PFSK-1 (cell line): ENCODE measurements at regions not wholly inside any gene's neighbourhood (a gene's known extent, or its start where the extent isn't known, plus 50 kb on each side); places are given as distances from the start of the nearest gene placed in this dataset.

Experiments
- FOXP2 ChIP-seq: optimal IDR thresholded peaks from 2 replicates; pipeline ENCODE3; 2011; ENCODE audit warnings: borderline replicate concordance, control low read depth, inconsistent platforms; ENCODE audit not compliant: insufficient read depth; ENCODE audit errors: extremely low read length, extremely low read depth
- POLR2AphosphoS5 ChIP-seq: IDR thresholded peaks from 2 replicates; pipeline ENCODE4 v1.6.1; 2012; ENCODE audit warnings: low read depth, mild to moderate bottlenecking, control low read depth, low read length, moderate library complexity
- REST ChIP-seq, 2 experiments: IDR thresholded peaks; 2 replicates each; pipeline versions ENCODE4 v1.6.1 to v1.8.0; 2011 to 2012; ENCODE audit warnings: low read depth in 2 of 2, low read length in 2 of 2, control low read depth in 1 of 2, inconsistent platforms in 1 of 2, mild to moderate bottlenecking in 1 of 2, moderate library complexity in 1 of 2; ENCODE audit not compliant: insufficient read depth in 1 of 2
- SIN3A ChIP-seq: IDR thresholded peaks from 2 replicates; pipeline ENCODE4 v1.6.1; 2012; ENCODE audit warnings: mild to moderate bottlenecking, low read length, moderate library complexity, borderline replicate concordance; ENCODE audit not compliant: insufficient read depth
- TAF1 ChIP-seq: IDR thresholded peaks from 2 replicates; pipeline ENCODE4 v1.6.1; 2012; ENCODE audit warnings: low read length, control low read depth, borderline replicate concordance; ENCODE audit not compliant: insufficient read depth

- TF ChIP-seq TAF1 (no peak), FOXP2 (no peak), REST (IDR thresholded peaks at IDR 0.05; ENCODE audit: insufficient read depth in 1 of 2, low read depth in 2 of 2, low read length in 2 of 2) (no peak), POLR2AphosphoS5 (no peak), SIN3A (no peak)
These were observed 210.6 kb downstream of the AUH start for GRCh38 chr9:91150998-91151717.

- no peak for TF ChIP-seq SIN3A
- TF ChIP-seq REST (IDR thresholded peaks at IDR 0.05; ENCODE audit: insufficient read depth in 1 of 2, low read depth in 2 of 2, low read length in 2 of 2): no peak
- TF ChIP-seq POLR2AphosphoS5: no peak
- TF ChIP-seq TAF1: no peak
- TF ChIP-seq FOXP2: no peak
These were observed 210.0 kb downstream of the AUH start for GRCh38 chr9:91151718-91152095.

- TF ChIP-seq SIN3A: no peak
- no peak for TF ChIP-seq FOXP2
- no peak for TF ChIP-seq POLR2AphosphoS5
These were observed 207.0 kb downstream of the AUH start for GRCh38 chr9:91154686-91155085.

- TF ChIP-seq SIN3A (no peak), POLR2AphosphoS5 (no peak), REST (IDR thresholded peaks at IDR 0.05; ENCODE audit: insufficient read depth in 1 of 2, low read depth in 2 of 2, low read length in 2 of 2) (no peak), FOXP2 (no peak), TAF1 (no peak)
These were observed 206.5 kb downstream of the AUH start for GRCh38 chr9:91155181-91155580.

GRCh38 chr9:91155746-91156376, 205.9 kb downstream of the AUH start:
- TF ChIP-seq POLR2AphosphoS5 (no peak), REST (IDR thresholded peaks at IDR 0.05; ENCODE audit: insufficient read depth in 1 of 2, low read depth in 2 of 2, low read length in 2 of 2) (no peak), TAF1 (no peak), FOXP2 (no peak), SIN3A (no peak)
